Suprapubic skin (tissue), 4 donors: ENCODE measurements at regions not wholly inside any gene's neighbourhood (a gene's known extent, or its start where the extent isn't known, plus 50 kb on each side); places are given as distances from the start of the nearest gene placed in this dataset.

Source experiments
- CTCF ChIP-seq, 2 donors: fragments of 200-600 bp in 1 of 2; fragments of 450-650 bp in 1 of 2; sonication (generic) in 1 of 2; IDR thresholded peaks; one replicate each; pipeline ENCODE4 v1.5.1; 2016 to 2019; ENCODE audit warnings: antibody characterized with exemption in 2 of 2, mild to moderate bottlenecking in 1 of 2, moderate library complexity in 1 of 2
- POLR2A ChIP-seq, 2 donors: fragments of 450-650 bp; IDR thresholded peaks; one replicate each; pipeline ENCODE4 v1.6.1; 2017; ENCODE audit warnings: antibody characterized with exemption in 2 of 2, mild to moderate bottlenecking in 2 of 2, moderate library complexity in 2 of 2
- POLR2AphosphoS5 ChIP-seq, 3 donors: sonication (generic); formaldehyde crosslinking; IDR thresholded peaks; one replicate each; pipeline ENCODE4 v1.6.1; 2017; ENCODE audit warnings: antibody characterized with exemption in 3 of 3

- TF ChIP-seq CTCF (IDR thresholded peaks at IDR 0.05), result no peak
- TF ChIP-seq POLR2A (IDR thresholded peaks at IDR 0.05), result no peak
- TF ChIP-seq POLR2AphosphoS5 (IDR thresholded peaks at IDR 0.05), result no peak
Measured at GRCh38 chr2:140023291-140023690, 1243.1 kb upstream of the NXPH2 start.
